ENCODE measurements at regions not wholly inside any gene's neighbourhood (a gene's known extent, or its start where the extent isn't known, plus 50 kb on each side); places are given as distances from the start of the nearest gene placed in this dataset.

- Mint-ChIP-seq H3K4me3 (no peak overlapping the region), H3K4me1 (no peaks in the 10 kb centered on the region), H3K27me3 (no peaks in the 10 kb centered on the region), H3K9me3 (ENCODE audit: insufficient read depth) (peaks cover 6% of the 10 kb centered on the region), H3K27ac (no peak overlapping the region)
- H3K9me3 ChIP-seq (ENCODE audit: control extremely low read depth in 1 of 3, control insufficient read depth in 2 of 3, insufficient read depth in 1 of 3, low read length in 2 of 3), result no peaks in the 10 kb centered on the region
- no CpG with 5 or more reads among the region's 1 CpG for WGBS (ENCODE audit: insufficient coverage)
- intact Hi-C loops (cut with micrococcal nuclease), result no loop called here
- no peak for ATAC-seq (ENCODE audit: low read depth)
- no peak overlapping the region for H3K27ac ChIP-seq (ENCODE audit: low read length in 2 of 2)
- H2AFZ ChIP-seq (ENCODE audit: insufficient read depth, low read depth, low read length, poor library complexity, severe bottlenecking), result no peak overlapping the region
- no peak overlapping the region for H3K4me2 ChIP-seq (replicated peaks; ENCODE audit: low read depth, low read length, poor library complexity, severe bottlenecking)
- no peak for TF ChIP-seq EZH2 (IDR thresholded peaks at IDR 0.05; ENCODE audit: borderline replicate concordance, insufficient read depth, low read depth, low read length, poor library complexity, severe bottlenecking)
- CTCF ChIA-PET, result no interaction called here
- no peaks in the 10 kb centered on the region for H3K36me3 ChIP-seq (replicated peaks in 1 of 2; ENCODE audit: control extremely low read depth in 1 of 2, control insufficient read depth in 1 of 2, extremely low read depth in 1 of 2, insufficient read depth in 2 of 2, low read length in 1 of 2)
- no peak overlapping the region for H3K4me3 ChIP-seq (ENCODE audit: control extremely low read depth in 1 of 5, extremely low read depth in 1 of 5, insufficient read depth in 1 of 5, low read depth in 2 of 5, low read length in 4 of 5)
- POLR2A ChIA-PET, result no interaction called here
- DNase-seq, result no peak
- H3K79me2 ChIP-seq (ENCODE audit: control insufficient read depth, insufficient read depth, low read length), result no peaks in the 10 kb centered on the region
- H4K20me1 ChIP-seq (ENCODE audit: control insufficient read depth, insufficient read depth, low read length, poor library complexity, severe bottlenecking), result no peaks in the 10 kb centered on the region
- no peak overlapping the region for H3K9ac ChIP-seq (ENCODE audit: low read length)
- H3K27me3 ChIP-seq (replicated peaks in 1 of 4; ENCODE audit: control extremely low read depth in 1 of 4, control insufficient read depth in 3 of 4, insufficient read depth in 4 of 4, low read length in 3 of 4), result no peaks in the 10 kb centered on the region
- H3K4me1 ChIP-seq (ENCODE audit: control insufficient read depth in 2 of 2, insufficient read depth in 2 of 2, low read length in 2 of 2), result no peaks in the 10 kb centered on the region
These were observed 822.8 kb upstream of the CDH2 start for GRCh38 chr18:28999726-29000125.

- no peaks in the 10 kb centered on the region for H3K4me1 ChIP-seq (ENCODE audit: control insufficient read depth in 2 of 2, insufficient read depth in 2 of 2, low read length in 2 of 2)
- H3K9me3 Mint-ChIP-seq (ENCODE audit: insufficient read depth), result peaks cover 2% of the 10 kb centered on the region
- H3K4me1 Mint-ChIP-seq, result no peaks in the 10 kb centered on the region
- H3K9me3 ChIP-seq (ENCODE audit: control extremely low read depth in 1 of 3, control insufficient read depth in 2 of 3, insufficient read depth in 1 of 3, low read length in 2 of 3), result no peaks in the 10 kb centered on the region
- intact Hi-C loops (cut with micrococcal nuclease), result no loop called here
- no peak overlapping the region for H3K9ac ChIP-seq (ENCODE audit: low read length)
- H3K4me2 ChIP-seq (replicated peaks; ENCODE audit: low read depth, low read length, poor library complexity, severe bottlenecking), result no peak overlapping the region
- POLR2A ChIA-PET, result no interaction called here
- no peak overlapping the region for H2AFZ ChIP-seq (ENCODE audit: insufficient read depth, low read depth, low read length, poor library complexity, severe bottlenecking)
- no peaks in the 10 kb centered on the region for H3K27me3 ChIP-seq (replicated peaks in 1 of 4; ENCODE audit: control extremely low read depth in 1 of 4, control insufficient read depth in 3 of 4, insufficient read depth in 4 of 4, low read length in 3 of 4)
- ATAC-seq (ENCODE audit: low read depth) (no peak), DNase-seq (no peak)
- CTCF ChIA-PET, result no interaction called here
- H3K4me3 Mint-ChIP-seq, result no peak overlapping the region
- no peak overlapping the region for H3K27ac Mint-ChIP-seq
- H3K4me3 ChIP-seq (ENCODE audit: control extremely low read depth in 1 of 5, extremely low read depth in 1 of 5, insufficient read depth in 1 of 5, low read depth in 2 of 5, low read length in 4 of 5), result no peak overlapping the region
- H3K79me2 ChIP-seq (ENCODE audit: control insufficient read depth, insufficient read depth, low read length), result no peaks in the 10 kb centered on the region
- H4K20me1 ChIP-seq (ENCODE audit: control insufficient read depth, insufficient read depth, low read length, poor library complexity, severe bottlenecking), result no peaks in the 10 kb centered on the region
- H3K27ac ChIP-seq (ENCODE audit: low read length in 2 of 2), result no peak overlapping the region
- H3K27me3 Mint-ChIP-seq, result no peaks in the 10 kb centered on the region
- TF ChIP-seq EZH2 (IDR thresholded peaks at IDR 0.05; ENCODE audit: borderline replicate concordance, insufficient read depth, low read depth, low read length, poor library complexity, severe bottlenecking) (no peak), CTCF (IDR thresholded peaks at IDR 0.05) (no peak)
- no peaks in the 10 kb centered on the region for H3K36me3 ChIP-seq (replicated peaks in 1 of 2; ENCODE audit: control extremely low read depth in 1 of 2, control insufficient read depth in 1 of 2, extremely low read depth in 1 of 2, insufficient read depth in 2 of 2, low read length in 1 of 2)
These were observed 818.4 kb upstream of the CDH2 start for GRCh38 chr18:28995319-28995718.

All from B cell (primary cell).